Naive thymus-derived CD8-positive, alpha-beta T cell (primary cell): ENCODE measurements at regions not wholly inside any gene's neighbourhood (a gene's known extent, or its start where the extent isn't known, plus 50 kb on each side); places are given as distances from the start of the nearest gene placed in this dataset.

Source experiments
- ATAC-seq, 2 donors: fragments of 150-1000 bp; cut with Tn5 transposase in 1 of 2; sonication (Bioruptor Pico), chemical (Tn5 transposase) in 1 of 2; 1 replicate in 1 of 2; 2 replicates in 1 of 2; pipeline ENCODE4 v1.10.0; 2021; ENCODE audit warnings: mild to moderate bottlenecking in 2 of 2, moderate library complexity in 2 of 2
- POLR2A ChIA-PET: fragments of 350-600 bp; sonication (Branson Sonifier 250); formaldehyde crosslinking; loops from one replicate; lab custom pipeline; 2021; ENCODE audit warnings: antibody characterized with exemption; lab: Charles Lee
- DNase-seq, 10 donors: peaks; one replicate each; pipeline versions ENCODE4 v3.0.0 to v3.0.0-alpha.2; 2020 to 2022
- H3K27ac Mint-ChIP-seq, 10 donors: one replicate each; pipeline ENCODE4 v1.8.0; 2020 to 2022; ENCODE audit warnings: mild to moderate bottlenecking in 10 of 10, mixed read lengths in 10 of 10, moderate library complexity in 4 of 10, inconsistent platforms in 1 of 10
- H3K27me3 Mint-ChIP-seq, 5 donors: one replicate each; pipeline ENCODE4 v1.8.0; 2021 to 2022; ENCODE audit warnings: mixed read lengths in 5 of 5
- H3K36me3 Mint-ChIP-seq, 3 donors: one replicate each; pipeline ENCODE4 v1.8.0; 2020 to 2022; ENCODE audit warnings: mixed read lengths in 3 of 3, mild to moderate bottlenecking in 2 of 3, inconsistent platforms in 1 of 3
- H3K4me1 Mint-ChIP-seq, 4 donors: one replicate each; pipeline ENCODE4 v1.8.0; 2021 to 2022; ENCODE audit warnings: mixed read lengths in 4 of 4
- H3K4me3 Mint-ChIP-seq, 10 donors: one replicate each; pipeline ENCODE4 v1.8.0; 2020 to 2022; ENCODE audit warnings: mild to moderate bottlenecking in 10 of 10, mixed read lengths in 10 of 10, moderate library complexity in 6 of 10, inconsistent platforms in 1 of 10
- H3K9me3 Mint-ChIP-seq, 9 donors: one replicate each; pipeline ENCODE4 v1.8.0; 2020 to 2022; ENCODE audit warnings: mixed read lengths in 9 of 9, mild to moderate bottlenecking in 3 of 9, inconsistent platforms in 1 of 9, moderate library complexity in 1 of 9

GRCh38 chr5:174877987-174878386 lies 153.6 kb downstream of the MSX2 start:
- Mint-ChIP-seq H3K27me3 (peaks cover 4 to 28% (median 13%) of the 10 kb centered on the region in 5 donors), H3K4me1 (no peaks in the 10 kb centered on the region), H3K4me3 (no peak overlapping the region), H3K9me3 (peaks cover 0 to 9% (median 6%) of the 10 kb centered on the region in 9 donors), H3K27ac (no peak overlapping the region), H3K36me3 (no peaks in the 10 kb centered on the region)
- no peak for DNase-seq
- ATAC-seq: no peak
- POLR2A ChIA-PET: no interaction called here

GRCh38 chr5:174872271-174872670 lies 147.9 kb downstream of the MSX2 start:
- H3K27ac Mint-ChIP-seq: no peak overlapping the region
- POLR2A ChIA-PET: no interaction called here
- ATAC-seq: no peak
- no peaks in the 10 kb centered on the region for H3K36me3 Mint-ChIP-seq
- DNase-seq: no peak
- no peaks in the 10 kb centered on the region for H3K4me1 Mint-ChIP-seq
- peaks cover 0 to 17% (median 0%) of the 10 kb centered on the region in 9 donors for H3K9me3 Mint-ChIP-seq
- H3K4me3 Mint-ChIP-seq: no peak overlapping the region
- peaks cover 13 to 58% (median 34%) of the 10 kb centered on the region in 5 donors for H3K27me3 Mint-ChIP-seq

- H3K36me3 Mint-ChIP-seq: no peaks in the 10 kb centered on the region
- peaks cover 2 to 16% (median 6%) of the 10 kb centered on the region in 5 donors for H3K27me3 Mint-ChIP-seq
- DNase-seq (no peak), ATAC-seq (no peak)
- POLR2A ChIA-PET: no interaction called here
- H3K9me3 Mint-ChIP-seq: peaks cover 0 to 3% (median 0%) of the 10 kb centered on the region in 9 donors
- H3K4me3 Mint-ChIP-seq: no peak overlapping the region
- no peak overlapping the region for H3K27ac Mint-ChIP-seq
- H3K4me1 Mint-ChIP-seq: peaks cover 0 to 1% (median 0%) of the 10 kb centered on the region in 4 donors
Measured at GRCh38 chr5:174852143-174852542, 127.8 kb downstream of the MSX2 start.

- POLR2A ChIA-PET: no interaction called here
- Mint-ChIP-seq H3K4me1 (peaks cover 0 to 1% (median 0%) of the 10 kb centered on the region in 4 donors), H3K36me3 (no peaks in the 10 kb centered on the region), H3K4me3 (no peak overlapping the region), H3K9me3 (peaks cover 0 to 3% (median 0%) of the 10 kb centered on the region in 9 donors), H3K27me3 (peaks cover 2 to 16% (median 6%) of the 10 kb centered on the region in 5 donors), H3K27ac (no peak overlapping the region)
- DNase-seq (no peak), ATAC-seq (no peak)
Measured at GRCh38 chr5:174850565-174851169, 126.3 kb downstream of the MSX2 start.

GRCh38 chr5:174849426-174849825 lies 125.0 kb downstream of the MSX2 start:
- DNase-seq (no peak), ATAC-seq (no peak)
- no peaks in the 10 kb centered on the region for H3K36me3 Mint-ChIP-seq
- H3K9me3 Mint-ChIP-seq: peaks cover 0 to 3% (median 0%) of the 10 kb centered on the region in 9 donors
- H3K27me3 Mint-ChIP-seq: peaks cover 2 to 23% (median 6%) of the 10 kb centered on the region in 5 donors
- peaks cover 0 to 1% (median 0%) of the 10 kb centered on the region in 4 donors for H3K4me1 Mint-ChIP-seq
- H3K4me3 Mint-ChIP-seq: no peak overlapping the region
- no peak overlapping the region for H3K27ac Mint-ChIP-seq
- POLR2A ChIA-PET: no interaction called here

- H3K9me3 Mint-ChIP-seq: peaks cover 0 to 3% (median 0%) of the 10 kb centered on the region in 9 donors
- H3K4me1 Mint-ChIP-seq: peaks cover 0 to 2% (median 0%) of the 10 kb centered on the region in 4 donors
- no peaks in the 10 kb centered on the region for H3K36me3 Mint-ChIP-seq
- POLR2A ChIA-PET: no interaction called here
- H3K27me3 Mint-ChIP-seq: peaks cover 5 to 26% (median 10%) of the 10 kb centered on the region in 5 donors
- peak overlapping the region in 1 of 10 donors; percentile 32 for H3K27ac Mint-ChIP-seq
- no peak overlapping the region for H3K4me3 Mint-ChIP-seq
- DNase-seq (no peak), ATAC-seq (no peak)
Measured at GRCh38 chr5:174844971-174845370, 120.6 kb downstream of the MSX2 start.

- peaks cover 5 to 33% (median 10%) of the 10 kb centered on the region in 5 donors for H3K27me3 Mint-ChIP-seq
- no peak for ATAC-seq
- DNase-seq: no peak
- POLR2A ChIA-PET: no interaction called here
- no peaks in the 10 kb centered on the region for H3K36me3 Mint-ChIP-seq
- H3K27ac Mint-ChIP-seq: no peak overlapping the region
- H3K4me1 Mint-ChIP-seq: peaks cover 0 to 2% (median 0%) of the 10 kb centered on the region in 4 donors
- no peak overlapping the region for H3K4me3 Mint-ChIP-seq
- H3K9me3 Mint-ChIP-seq: peaks cover 0 to 2% (median 0%) of the 10 kb centered on the region in 9 donors
Measured at GRCh38 chr5:174843263-174844250, 119.2 kb downstream of the MSX2 start.

- Mint-ChIP-seq H3K4me3 (no peak overlapping the region), H3K36me3 (no peaks in the 10 kb centered on the region), H3K4me1 (peaks cover 0 to 2% (median 0%) of the 10 kb centered on the region in 4 donors), H3K9me3 (peaks cover 0 to 8% (median 0%) of the 10 kb centered on the region in 9 donors), H3K27ac (no peak overlapping the region), H3K27me3 (peaks cover 7 to 49% (median 25%) of the 10 kb centered on the region in 5 donors)
- DNase-seq (no peak), ATAC-seq (no peak)
- POLR2A ChIA-PET: no interaction called here
Measured at GRCh38 chr5:174840435-174840834, 116.1 kb downstream of the MSX2 start.

- Mint-ChIP-seq H3K4me1 (peaks cover 0 to 2% (median 0%) of the 10 kb centered on the region in 4 donors), H3K27me3 (peaks cover 7 to 57% (median 32%) of the 10 kb centered on the region in 5 donors), H3K36me3 (no peaks in the 10 kb centered on the region), H3K9me3 (peaks cover 0 to 8% (median 0%) of the 10 kb centered on the region in 9 donors), H3K27ac (no peak overlapping the region), H3K4me3 (no peak overlapping the region)
- ATAC-seq: no peak
- DNase-seq: no peak
- POLR2A ChIA-PET: no interaction called here
Measured at GRCh38 chr5:174839196-174839595, 114.8 kb downstream of the MSX2 start.

GRCh38 chr5:174837919-174838902 lies 113.8 kb downstream of the MSX2 start:
- POLR2A ChIA-PET: no interaction called here
- no peak for ATAC-seq
- H3K9me3 Mint-ChIP-seq: peaks cover 0 to 8% (median 0%) of the 10 kb centered on the region in 9 donors
- H3K27ac Mint-ChIP-seq: no peak overlapping the region
- DNase-seq: no peak
- H3K36me3 Mint-ChIP-seq: no peaks in the 10 kb centered on the region
- H3K4me1 Mint-ChIP-seq: peaks cover 0 to 2% (median 0%) of the 10 kb centered on the region in 4 donors
- H3K4me3 Mint-ChIP-seq: no peak overlapping the region
- H3K27me3 Mint-ChIP-seq: peaks cover 7 to 56% (median 34%) of the 10 kb centered on the region in 5 donors

GRCh38 chr5:174834081-174834480 lies 109.7 kb downstream of the MSX2 start:
- H3K4me1 Mint-ChIP-seq: no peaks in the 10 kb centered on the region
- POLR2A ChIA-PET: no interaction called here
- no peak overlapping the region for H3K4me3 Mint-ChIP-seq
- peaks cover 2 to 42% (median 23%) of the 10 kb centered on the region in 5 donors for H3K27me3 Mint-ChIP-seq
- no peak overlapping the region for H3K27ac Mint-ChIP-seq
- H3K9me3 Mint-ChIP-seq: peaks cover 0 to 8% (median 0%) of the 10 kb centered on the region in 9 donors
- no peaks in the 10 kb centered on the region for H3K36me3 Mint-ChIP-seq
- DNase-seq (no peak), ATAC-seq (no peak)

GRCh38 chr5:174832811-174833210 lies 108.4 kb downstream of the MSX2 start:
- POLR2A ChIA-PET: no interaction called here
- Mint-ChIP-seq H3K36me3 (no peaks in the 10 kb centered on the region), H3K27ac (no peak overlapping the region), H3K27me3 (peaks cover 0 to 29% (median 20%) of the 10 kb centered on the region in 5 donors), H3K4me3 (no peak overlapping the region), H3K9me3 (peaks cover 0 to 8% (median 0%) of the 10 kb centered on the region in 9 donors), H3K4me1 (no peaks in the 10 kb centered on the region)
- ATAC-seq (no peak), DNase-seq (no peak)
